Breast epithelium (tissue), 3 donors: ENCODE measurements at regions not wholly inside any gene's neighbourhood (a gene's known extent, or its start where the extent isn't known, plus 50 kb on each side); places are given as distances from the start of the nearest gene placed in this dataset.

ENCODE experiments used
- CTCF ChIP-seq, 3 donors: fragments of 450-650 bp; IDR thresholded peaks; one replicate each; pipeline ENCODE4 v1.5.1; 2016 to 2017; ENCODE audit warnings: antibody characterized with exemption in 3 of 3, mild to moderate bottlenecking in 3 of 3, moderate library complexity in 3 of 3
- POLR2A ChIP-seq: fragments of 450-650 bp; IDR thresholded peaks from one replicate; pipeline ENCODE4 v1.6.1; 2016; ENCODE audit warnings: antibody characterized with exemption, mild to moderate bottlenecking, moderate library complexity

DNA sequence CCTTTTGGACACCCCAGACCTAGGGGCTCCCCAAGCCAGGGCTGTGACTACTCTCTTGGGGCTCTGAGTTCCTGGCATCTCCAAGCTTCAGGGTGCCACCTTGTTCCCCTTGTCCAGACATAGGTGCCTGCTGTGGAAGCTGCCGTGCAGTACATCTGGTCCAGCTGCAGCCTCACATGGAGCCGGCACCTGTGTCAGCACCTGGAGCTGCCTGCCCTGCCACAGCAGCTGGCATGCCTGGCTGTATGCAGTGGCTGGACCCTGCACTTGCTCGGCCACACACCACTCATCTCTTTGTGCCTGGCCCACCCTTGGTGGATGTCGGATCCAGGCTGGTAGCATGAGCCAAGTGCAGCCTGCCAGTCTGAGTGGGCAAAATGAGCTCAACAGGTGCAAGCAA, 775.8 kb downstream of the CDH11 start:
- no peak for TF ChIP-seq CTCF (IDR thresholded peaks at IDR 0.05)
- no peak for TF ChIP-seq POLR2A
